Mammary epithelial cell (primary cell): ENCODE measurements at regions not wholly inside any gene's neighbourhood (a gene's known extent, or its start where the extent isn't known, plus 50 kb on each side); places are given as distances from the start of the nearest gene placed in this dataset.

ENCODE experiments used
- CTCF ChIP-seq, 2 donors: IDR thresholded peaks in 1 of 2; conservative IDR thresholded peaks in 1 of 2; 2 replicates each; pipeline ENCODE4 v1.5.1; 2011 to 2012; ENCODE audit warnings: inconsistent platforms in 2 of 2, low read length in 2 of 2, mild to moderate bottlenecking in 2 of 2, control low read depth in 1 of 2, low read depth in 1 of 2; ENCODE audit not compliant: insufficient read depth in 1 of 2; ENCODE audit errors: extremely low read depth in 1 of 2
- EZH2 ChIP-seq: IDR thresholded peaks from 2 replicates; pipeline ENCODE4 v1.6.1; 2012; ENCODE audit warnings: low read length, inconsistent platforms, borderline replicate concordance

GRCh38 chr17:14469971-14470370 is 169.1 kb downstream of the HS3ST3B1 start:
- TF ChIP-seq CTCF (conservative IDR thresholded peaks at IDR 0.05 in 1 of 2, IDR thresholded peaks at IDR 0.05 in 1 of 2; ENCODE audit: extremely low read depth in 1 of 2, insufficient read depth in 1 of 2, low read depth in 1 of 2, low read length in 2 of 2) = no peak
- TF ChIP-seq EZH2 = no peak
